Activated B cell treated with CpG ODN at 0.5 μM for 24 hours (primary cell): ENCODE measurements at regions not wholly inside any gene's neighbourhood (a gene's known extent, or its start where the extent isn't known, plus 50 kb on each side); places are given as distances from the start of the nearest gene placed in this dataset.

Experiments
- ATAC-seq: fragments of 200-7000 bp; cut with Tn5 transposase; one replicate; pipeline ENCODE4 v1.10.0; 2021; ENCODE audit warnings: low read depth, mild to moderate bottlenecking, moderate library complexity
- CTCF ChIA-PET: fragments of 350-600 bp; sonication (Branson Sonifier 250); formaldehyde crosslinking; loops from one replicate; lab custom pipeline; 2021; ENCODE audit warnings: antibody characterized with exemption; lab: Charles Lee
- POLR2A ChIA-PET: fragments of 350-600 bp; sonication (Branson Sonifier 250); formaldehyde crosslinking; loops from one replicate; lab custom pipeline; 2021; ENCODE audit warnings: antibody characterized with exemption; lab: Charles Lee
- DNase-seq: peaks from one replicate; pipeline ENCODE4 v3.0.0; 2022
- H3K27ac Mint-ChIP-seq: one replicate; pipeline ENCODE4 v1.8.0; 2020; ENCODE audit warnings: mixed read lengths
- H3K27me3 Mint-ChIP-seq: one replicate; pipeline ENCODE4 v1.8.0; 2021; ENCODE audit warnings: mixed read lengths
- H3K36me3 Mint-ChIP-seq: one replicate; pipeline ENCODE4 v1.8.0; 2021; ENCODE audit warnings: low read depth, mixed read lengths
- H3K4me1 Mint-ChIP-seq: one replicate; pipeline ENCODE4 v1.8.0; 2021; ENCODE audit warnings: mixed read lengths
- H3K4me3 Mint-ChIP-seq: one replicate; pipeline ENCODE4 v1.8.0; 2020; ENCODE audit warnings: mild to moderate bottlenecking, mixed read lengths
- H3K9me3 Mint-ChIP-seq: one replicate; pipeline ENCODE4 v1.8.0; 2020; ENCODE audit warnings: mixed read lengths
- CTCF ChIP-seq: fragments of 200-600 bp; IDR thresholded peaks from one replicate; pipeline ENCODE4 v1.8.0; 2022; ENCODE audit warnings: antibody characterized with exemption, mild to moderate bottlenecking
- intact Hi-C: fragments of 100-400 bp; cut with micrococcal nuclease; formaldehyde crosslinking; loops from one replicate; pipeline ENCODE4 v1.15.1; 2024

GRCh38 chr2:125710561-125710960 is 945.4 kb upstream of the GYPC start:
- H3K27me3 Mint-ChIP-seq: no peaks in the 10 kb centered on the region
- DNase-seq (no peak), ATAC-seq (no peak)
- H3K9me3 Mint-ChIP-seq: peaks cover 5% of the 10 kb centered on the region
- ChIA-PET POLR2A (no interaction called here), CTCF (no interaction called here)
- H3K36me3 Mint-ChIP-seq: no peaks in the 10 kb centered on the region
- intact Hi-C loops: no loop called here
- TF ChIP-seq CTCF: no peak
- no peak overlapping the region for H3K4me3 Mint-ChIP-seq
- no peaks in the 10 kb centered on the region for H3K4me1 Mint-ChIP-seq
- no peak overlapping the region for H3K27ac Mint-ChIP-seq

- no peak overlapping the region for H3K27ac Mint-ChIP-seq
- DNase-seq: no peak
- H3K4me1 Mint-ChIP-seq: no peaks in the 10 kb centered on the region
- TF ChIP-seq CTCF: no peak
- ChIA-PET CTCF (no interaction called here), POLR2A (no interaction called here)
- ATAC-seq: no peak
- intact Hi-C loops: no loop called here
- H3K27me3 Mint-ChIP-seq: no peaks in the 10 kb centered on the region
- peaks cover 5% of the 10 kb centered on the region for H3K9me3 Mint-ChIP-seq
- H3K36me3 Mint-ChIP-seq: no peaks in the 10 kb centered on the region
- H3K4me3 Mint-ChIP-seq: no peak overlapping the region
These were observed 944.9 kb upstream of the GYPC start for GRCh38 chr2:125711075-125711474.

GRCh38 chr2:125713533-125713932 is 942.4 kb upstream of the GYPC start:
- DNase-seq: no peak
- CTCF ChIA-PET: no interaction called here
- no peaks in the 10 kb centered on the region for H3K4me1 Mint-ChIP-seq
- no peak overlapping the region for H3K4me3 Mint-ChIP-seq
- no peak for ATAC-seq
- no peaks in the 10 kb centered on the region for H3K27me3 Mint-ChIP-seq
- POLR2A ChIA-PET: no interaction called here
- intact Hi-C loops: no loop called here
- H3K27ac Mint-ChIP-seq: no peak overlapping the region
- H3K9me3 Mint-ChIP-seq: no peaks in the 10 kb centered on the region
- no peaks in the 10 kb centered on the region for H3K36me3 Mint-ChIP-seq
- no peak for TF ChIP-seq CTCF

GRCh38 chr2:125721072-125721721 is 934.8 kb upstream of the GYPC start:
- no peak for TF ChIP-seq CTCF
- ChIA-PET CTCF (no interaction called here), POLR2A (no interaction called here)
- Mint-ChIP-seq H3K4me3 (no peak overlapping the region), H3K9me3 (no peaks in the 10 kb centered on the region), H3K27ac (no peak overlapping the region), H3K4me1 (no peaks in the 10 kb centered on the region), H3K36me3 (no peaks in the 10 kb centered on the region), H3K27me3 (no peaks in the 10 kb centered on the region)
- ATAC-seq (no peak), DNase-seq (no peak)
- intact Hi-C loops: no loop called here

GRCh38 chr2:125730921-125731320 is 925.0 kb upstream of the GYPC start:
- Mint-ChIP-seq H3K27ac (no peak overlapping the region), H3K4me1 (no peaks in the 10 kb centered on the region), H3K27me3 (no peaks in the 10 kb centered on the region), H3K4me3 (no peak overlapping the region), H3K36me3 (no peaks in the 10 kb centered on the region), H3K9me3 (peaks cover 12% of the 10 kb centered on the region)
- intact Hi-C loops: no loop called here
- ChIA-PET POLR2A (no interaction called here), CTCF (no interaction called here)
- DNase-seq: no peak
- ATAC-seq: no peak
- no peak for TF ChIP-seq CTCF
